NCI-H446 treated with DMSO at 0.1 percent for 48 hours (cell line): ENCODE measurements at regions not wholly inside any gene's neighbourhood (a gene's known extent, or its start where the extent isn't known, plus 50 kb on each side); places are given as distances from the start of the nearest gene placed in this dataset.

Experiments used
- DNase-seq: peaks from one replicate; lab custom pipeline; 2025; lab: John Stamatoyannopoulos, UW

GRCh38 chr2:129766374-129766993 is 213.0 kb upstream of the RAB6C start:
- no peak for DNase-seq

DNA sequence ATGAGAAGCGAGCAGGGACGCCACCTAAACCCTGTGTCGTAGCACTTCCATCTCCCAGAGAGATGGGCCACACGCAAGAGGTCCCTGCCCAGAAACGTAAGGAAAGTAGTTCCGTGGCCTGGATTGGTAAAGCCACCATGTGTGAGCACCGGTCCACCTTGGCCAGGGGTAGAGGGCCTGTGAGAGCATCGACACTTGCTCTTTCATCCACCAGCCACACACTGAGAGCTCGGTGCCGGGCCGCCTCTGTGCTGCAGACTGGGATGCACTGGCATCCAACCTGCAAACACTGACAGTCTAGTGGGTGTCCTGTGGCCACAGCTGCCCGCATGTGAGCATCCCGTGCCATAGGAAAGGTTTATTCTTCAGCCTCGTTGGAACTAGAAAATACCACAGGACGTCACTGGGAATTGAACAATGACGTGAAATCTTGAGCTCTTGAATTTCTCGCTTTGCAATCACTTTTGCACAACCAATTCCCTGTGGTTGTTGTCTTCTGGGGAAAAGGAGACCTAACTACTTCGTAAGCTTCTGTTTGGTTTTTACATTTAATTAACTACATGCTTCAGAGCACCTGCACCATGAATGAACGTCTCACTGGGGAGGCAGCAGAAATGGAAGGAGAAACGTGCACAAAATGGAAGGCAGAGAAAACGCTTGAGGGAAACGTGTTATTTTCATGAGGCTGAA is 212.0 kb upstream of the RAB6C start:
- no peak for DNase-seq

GRCh38 chr2:129768036-129768386 is 211.5 kb upstream of the RAB6C start:
- no peak for DNase-seq

GRCh38 chr2:129768485-129769184 is 210.8 kb upstream of the RAB6C start:
- DNase-seq, result no peak

- DNase-seq, result no peak
Observed at GRCh38 chr2:129769185-129769991, 210.1 kb upstream of the RAB6C start.

- DNase-seq, result no peak
Observed at GRCh38 chr2:129771418-129772189, 207.9 kb upstream of the RAB6C start.

GRCh38 chr2:129772190-129772579 is 207.3 kb upstream of the RAB6C start:
- no peak for DNase-seq

DNA sequence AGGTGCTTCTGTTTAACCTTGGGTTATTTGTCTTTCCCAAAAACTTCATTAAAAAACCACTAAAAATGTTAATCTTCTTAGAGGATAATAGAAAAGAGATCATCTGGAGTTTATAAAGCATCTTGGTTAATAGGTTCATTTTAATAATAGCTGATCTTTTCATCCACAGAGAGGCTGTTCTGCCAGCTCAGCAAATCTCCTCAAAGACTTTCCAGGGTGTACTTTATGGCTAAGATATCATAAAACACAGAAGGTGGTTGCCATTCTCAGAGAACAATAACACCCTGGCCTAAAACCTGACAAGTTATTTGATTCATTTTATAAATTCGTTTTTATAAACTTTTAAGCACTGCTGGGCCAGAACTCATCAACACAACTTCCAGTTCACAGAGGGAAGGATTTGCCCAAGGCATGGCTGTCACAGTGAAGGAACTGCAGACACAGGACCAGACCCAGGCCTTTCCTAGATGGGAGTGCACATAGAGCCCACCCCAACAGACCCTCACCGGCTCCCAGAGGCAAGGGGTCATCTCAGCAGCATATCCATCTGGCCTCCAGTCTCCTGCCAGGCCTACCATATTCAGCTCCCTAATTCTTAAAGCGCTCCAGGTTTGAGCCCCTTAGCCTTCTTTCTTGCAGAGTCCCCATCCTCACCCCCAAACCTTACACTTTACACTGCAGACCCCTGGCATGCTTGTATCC is 203.4 kb upstream of the RAB6C start:
- no peak for DNase-seq

DNA sequence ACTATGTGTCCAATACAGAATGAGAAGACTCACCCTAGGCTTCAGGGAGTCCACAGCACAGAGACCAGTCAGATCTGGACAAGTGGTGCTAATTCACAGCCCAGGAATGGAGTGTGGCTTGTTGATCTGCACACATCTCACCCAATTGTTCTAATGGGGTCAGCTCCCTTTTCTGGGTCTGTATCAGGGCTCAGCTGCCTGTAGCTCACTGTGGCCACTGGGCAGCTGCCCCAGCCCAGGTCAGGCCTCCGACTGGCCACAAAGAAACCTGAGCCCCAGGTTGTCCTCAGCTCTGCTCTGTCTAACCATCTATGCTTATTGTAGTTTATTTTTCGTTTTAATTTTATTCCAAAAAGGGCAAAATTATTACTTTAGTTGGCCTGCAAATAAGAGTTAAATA is 202.3 kb upstream of the RAB6C start:
- no peak for DNase-seq

GRCh38 chr2:129777762-129778583 is 201.5 kb upstream of the RAB6C start:
- no peak for DNase-seq

DNA sequence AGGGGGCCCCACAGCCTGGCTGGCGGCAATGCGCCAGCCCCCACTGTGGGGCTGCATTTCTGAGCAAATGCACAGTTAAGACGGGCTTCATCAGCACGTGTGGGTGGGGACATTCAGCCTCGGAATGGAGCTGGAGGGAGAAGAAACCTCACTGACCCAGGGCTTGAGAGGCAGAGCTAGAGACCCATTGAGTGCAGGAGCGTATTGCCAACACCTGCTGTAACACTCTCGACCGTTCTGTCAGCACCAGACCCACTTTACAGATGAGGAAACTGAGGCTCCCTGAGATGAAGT is 200.9 kb upstream of the RAB6C start:
- no peak for DNase-seq

DNA sequence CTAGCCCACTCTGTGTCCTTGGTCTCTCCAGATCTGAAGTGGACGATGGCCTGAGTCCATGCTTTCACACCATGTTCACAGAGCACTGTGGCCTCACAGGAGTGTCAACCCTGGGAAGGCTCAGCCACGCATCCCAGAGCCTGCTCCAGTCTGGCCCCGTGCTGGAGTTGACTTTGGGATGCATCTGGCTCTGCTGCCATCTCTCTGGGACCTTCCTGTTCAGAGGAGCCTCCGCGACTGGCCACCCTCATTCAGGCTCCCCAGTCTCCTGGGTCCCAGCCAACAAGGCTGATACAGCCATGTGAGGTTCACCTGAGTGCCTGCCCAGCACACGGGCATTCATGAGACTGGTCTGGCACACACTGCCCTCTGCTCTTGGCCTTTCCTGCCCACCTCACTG is 199.7 kb upstream of the RAB6C start:
- DNase-seq, result no peak

DNA sequence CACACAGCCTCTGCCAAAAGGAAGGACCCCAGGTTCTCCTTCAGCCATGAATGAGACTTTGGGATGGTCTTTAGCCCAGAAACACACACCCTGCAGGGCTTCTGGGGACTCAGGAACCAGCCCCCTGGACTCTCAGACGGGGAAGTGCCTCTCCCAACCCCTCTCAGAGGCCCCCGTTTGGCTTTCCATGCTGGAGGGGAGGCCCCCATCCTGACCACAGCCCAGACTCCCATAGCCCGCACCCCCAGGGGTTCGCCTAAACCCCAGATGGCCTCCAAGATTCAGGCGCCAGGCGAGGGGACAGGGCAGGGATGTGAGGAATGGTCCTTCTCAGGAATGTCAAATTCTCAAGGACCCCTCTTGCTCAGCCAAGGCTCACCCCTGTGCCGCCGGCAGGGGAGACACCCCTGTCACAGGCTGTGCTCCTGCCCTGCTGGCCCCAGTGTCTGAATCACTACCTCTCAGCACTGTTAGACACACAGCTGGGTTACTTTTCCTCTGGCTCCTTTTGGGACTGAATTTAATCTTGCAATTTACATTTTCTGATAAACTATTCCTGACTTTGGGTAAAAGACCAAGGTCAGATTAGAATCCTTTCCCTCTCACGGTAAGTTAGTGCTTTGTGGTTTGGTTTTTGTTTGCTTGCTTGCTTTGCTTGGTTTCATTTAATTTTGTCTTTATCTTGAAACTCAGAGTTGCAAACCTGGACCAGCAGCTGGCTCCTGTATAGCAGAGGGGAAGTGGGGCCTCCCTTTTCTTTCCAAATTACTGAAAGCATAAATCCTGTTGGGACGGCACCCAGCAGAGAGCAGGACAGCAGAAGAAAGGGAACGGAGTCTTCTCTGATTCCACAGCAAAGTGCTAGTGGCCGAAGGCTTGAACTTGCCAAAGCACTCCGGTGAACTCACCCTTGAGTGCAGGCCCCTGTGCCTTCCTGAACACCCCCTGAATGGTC is 198.9 kb upstream of the RAB6C start:
- DNase-seq, result no peak

GRCh38 chr2:129781749-129782632 is 197.5 kb upstream of the RAB6C start:
- DNase-seq, result no peak

- DNase-seq, result no peak
Observed at GRCh38 chr2:129782633-129782990, 196.9 kb upstream of the RAB6C start.

GRCh38 chr2:129784486-129784885 is 195.0 kb upstream of the RAB6C start:
- no peak for DNase-seq

GRCh38 chr2:129791712-129792111 is 187.8 kb upstream of the RAB6C start:
- no peak for DNase-seq

DNA sequence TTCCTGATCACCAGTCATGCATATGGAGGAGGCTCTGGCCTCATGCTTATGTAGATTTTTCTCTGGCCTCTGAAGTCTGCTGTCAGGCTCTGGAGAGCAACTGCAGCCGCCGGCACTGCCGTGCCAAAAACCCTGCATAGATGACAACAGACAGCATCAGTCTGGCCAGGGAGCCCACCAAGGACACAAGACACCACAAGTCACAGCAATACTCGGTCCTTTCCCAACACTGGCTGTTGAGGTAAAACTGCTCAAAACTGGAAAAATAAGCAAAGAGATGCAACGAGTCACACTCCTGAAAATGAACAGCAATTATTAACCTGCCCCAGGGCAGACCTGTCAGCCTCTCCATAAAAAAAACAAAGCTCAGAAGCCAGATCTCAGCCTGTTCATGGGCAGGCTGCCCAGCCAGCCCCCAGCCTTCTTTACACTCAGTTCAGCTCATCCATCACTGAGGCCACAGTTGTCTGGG is 186.0 kb upstream of the RAB6C start:
- DNase-seq, result no peak
